Karpas-422 (cell line): ENCODE measurements at regions not wholly inside any gene's neighbourhood (a gene's known extent, or its start where the extent isn't known, plus 50 kb on each side); places are given as distances from the start of the nearest gene placed in this dataset.
"Not testable (repeated sequence)": the region's sequence is repeated elsewhere in the genome, so short reads cannot be mapped to it uniquely, and the experiment has no call there.

Source experiments
- DNase-seq: peaks from one replicate; pipeline ENCODE4 v3.0.0-alpha.2; 2015
- H2AFZ ChIP-seq: fragments of 200-600 bp; sonication (generic); 2 replicates; pipeline ENCODE4 v1.6.1; 2014; ENCODE audit warnings: antibody characterized with exemption, low read length, mixed read lengths
- H3K27ac ChIP-seq: fragments of 200-600 bp; sonication (generic); 2 replicates; pipeline ENCODE4 v1.5.1; 2014; ENCODE audit warnings: mild to moderate bottlenecking, low read length, moderate library complexity
- H3K27me3 ChIP-seq: fragments of 200-600 bp; sonication (generic); 2 replicates; pipeline ENCODE4 v1.6.1; 2014; ENCODE audit warnings: low read length, mixed read lengths
- H3K36me3 ChIP-seq: fragments of 200-600 bp; sonication (generic); 2 replicates; pipeline ENCODE4 v1.6.1; 2014; ENCODE audit warnings: low read length, mixed read lengths; ENCODE audit not compliant: insufficient read depth
- H3K4me1 ChIP-seq: fragments of 200-600 bp; sonication (generic); 2 replicates; pipeline ENCODE4 v1.6.1; 2014; ENCODE audit warnings: mild to moderate bottlenecking, low read length, mixed read lengths
- H3K4me2 ChIP-seq: fragments of 200-600 bp; sonication (generic); 2 replicates; pipeline ENCODE4 v1.6.1; 2014; ENCODE audit warnings: low read length, low read depth, mild to moderate bottlenecking; ENCODE audit not compliant: poor library complexity, severe bottlenecking
- H3K4me3 ChIP-seq: fragments of 200-600 bp; sonication (generic); 2 replicates; pipeline ENCODE4 v1.5.1; 2014; ENCODE audit warnings: mild to moderate bottlenecking, antibody characterized with exemption, low read length, mixed read lengths
- H3K79me2 ChIP-seq: fragments of 200-600 bp; sonication (generic); 2 replicates; pipeline ENCODE4 v1.6.1; 2014; ENCODE audit warnings: mild to moderate bottlenecking, low read length, mixed read lengths
- H3K9ac ChIP-seq: fragments of 200-600 bp; sonication (generic); 2 replicates; pipeline ENCODE4 v1.6.0; 2014; ENCODE audit warnings: low read length
- H3K9me2 ChIP-seq: fragments of 200-600 bp; sonication (generic), shearing (Covaris generic); replicated peaks from 2 replicates; pipeline ENCODE4 v1.6.0; 2014; ENCODE audit warnings: mild to moderate bottlenecking, low read length, moderate library complexity; ENCODE audit not compliant: insufficient read depth
- H3K9me3 ChIP-seq: fragments of 300-700, 200-600 bp; sonication (generic); 2 replicates; pipeline ENCODE4 v1.6.1; 2014; ENCODE audit warnings: low read length, mixed read lengths
- H4K20me1 ChIP-seq: fragments of 200-600 bp; sonication (generic); 2 replicates; pipeline ENCODE4 v1.6.1; 2014; ENCODE audit warnings: mild to moderate bottlenecking, antibody characterized with exemption, low read length, low read depth; ENCODE audit not compliant: insufficient read depth

- Histone ChIP-seq H3K27me3 (no peaks in the 10 kb centered on the region), H3K36me3 (no peaks in the 10 kb centered on the region), H3K4me3 (no peak overlapping the region), H3K79me2 (no peaks in the 10 kb centered on the region), H3K4me1 (no peaks in the 10 kb centered on the region), H3K4me2 (no peak overlapping the region), H4K20me1 (no peaks in the 10 kb centered on the region), H3K27ac (no peak overlapping the region), H3K9ac (no peak overlapping the region), H3K9me2 (no peaks in the 10 kb centered on the region), H3K9me3 (no peaks in the 10 kb centered on the region), H2AFZ (no peak overlapping the region)
- no peak for DNase-seq
Observed at GRCh38 chr9:108746001-108746400, 109.8 kb downstream of the ACTL7B start.

GRCh38 chr9:108744641-108745040, 111.1 kb downstream of the ACTL7B start:
- H3K9ac ChIP-seq: no peak overlapping the region
- H4K20me1 ChIP-seq: no peaks in the 10 kb centered on the region
- H3K4me1 ChIP-seq: no peaks in the 10 kb centered on the region
- H3K36me3 ChIP-seq: no peaks in the 10 kb centered on the region
- no peak overlapping the region for H2AFZ ChIP-seq
- no peaks in the 10 kb centered on the region for H3K9me2 ChIP-seq
- H3K27me3 ChIP-seq: no peaks in the 10 kb centered on the region
- no peak for DNase-seq
- no peak overlapping the region for H3K27ac ChIP-seq
- no peaks in the 10 kb centered on the region for H3K9me3 ChIP-seq
- H3K4me2 ChIP-seq: no peak overlapping the region
- no peak overlapping the region for H3K4me3 ChIP-seq
- H3K79me2 ChIP-seq: no peaks in the 10 kb centered on the region

GRCh38 chr9:108743901-108744371, 111.8 kb downstream of the ACTL7B start:
- H3K4me1 ChIP-seq: no peaks in the 10 kb centered on the region
- H3K4me2 ChIP-seq: no peak overlapping the region
- H2AFZ ChIP-seq: no peak overlapping the region
- H3K9me3 ChIP-seq: no peaks in the 10 kb centered on the region
- no peak overlapping the region for H3K27ac ChIP-seq
- no peak for DNase-seq
- H4K20me1 ChIP-seq: no peaks in the 10 kb centered on the region
- no peak overlapping the region for H3K4me3 ChIP-seq
- H3K9ac ChIP-seq: no peak overlapping the region
- H3K27me3 ChIP-seq: no peaks in the 10 kb centered on the region
- no peaks in the 10 kb centered on the region for H3K36me3 ChIP-seq
- H3K9me2 ChIP-seq: no peaks in the 10 kb centered on the region
- H3K79me2 ChIP-seq: no peaks in the 10 kb centered on the region

GRCh38 chr9:108743416-108743815, 112.4 kb downstream of the ACTL7B start:
- Histone ChIP-seq H2AFZ (no peak overlapping the region), H3K79me2 (no peaks in the 10 kb centered on the region), H3K27me3 (no peaks in the 10 kb centered on the region), H3K36me3 (no peaks in the 10 kb centered on the region), H3K4me3 (no peak overlapping the region), H3K9me3 (no peaks in the 10 kb centered on the region), H3K9me2 (no peaks in the 10 kb centered on the region), H4K20me1 (no peaks in the 10 kb centered on the region), H3K27ac (no peak overlapping the region), H3K4me1 (no peaks in the 10 kb centered on the region), H3K9ac (no peak overlapping the region), H3K4me2 (no peak overlapping the region)
- DNase-seq: no peak

GRCh38 chr9:108742191-108742590, 113.6 kb downstream of the ACTL7B start:
- Histone ChIP-seq H3K27ac (no peak overlapping the region), H3K4me3 (no peak overlapping the region), H3K9me2 (no peaks in the 10 kb centered on the region), H3K4me2 (no peak overlapping the region), H4K20me1 (no peaks in the 10 kb centered on the region), H2AFZ (no peak overlapping the region), H3K79me2 (no peaks in the 10 kb centered on the region), H3K36me3 (no peaks in the 10 kb centered on the region), H3K9ac (no peak overlapping the region), H3K27me3 (no peaks in the 10 kb centered on the region), H3K4me1 (no peaks in the 10 kb centered on the region), H3K9me3 (no peaks in the 10 kb centered on the region)
- DNase-seq: no peak

GRCh38 chr9:108731292-108731691, 124.5 kb downstream of the ACTL7B start:
- H4K20me1 ChIP-seq, DNase-seq, H3K9me3 ChIP-seq, H3K4me3 ChIP-seq, H3K4me1 ChIP-seq, H3K27me3 ChIP-seq, H3K79me2 ChIP-seq, H3K9me2 ChIP-seq, H2AFZ ChIP-seq, H3K9ac ChIP-seq, H3K4me2 ChIP-seq, H3K27ac ChIP-seq, H3K36me3 ChIP-seq: not testable (repeated sequence)

GRCh38 chr9:108727580-108728111, 128.1 kb downstream of the ACTL7B start:
- H3K4me3 ChIP-seq: no peak overlapping the region
- no peaks in the 10 kb centered on the region for H3K27me3 ChIP-seq
- no peaks in the 10 kb centered on the region for H3K79me2 ChIP-seq
- H3K9ac ChIP-seq: no peak overlapping the region
- no peaks in the 10 kb centered on the region for H3K4me1 ChIP-seq
- no peak overlapping the region for H2AFZ ChIP-seq
- H3K4me2 ChIP-seq: no peak overlapping the region
- no peaks in the 10 kb centered on the region for H4K20me1 ChIP-seq
- H3K36me3 ChIP-seq: no peaks in the 10 kb centered on the region
- no peak for DNase-seq
- no peaks in the 10 kb centered on the region for H3K9me3 ChIP-seq
- H3K27ac ChIP-seq: no peak overlapping the region
- H3K9me2 ChIP-seq: no peaks in the 10 kb centered on the region

- no peaks in the 10 kb centered on the region for H4K20me1 ChIP-seq
- no peak for DNase-seq
Observed at GRCh38 chr9:108724652-108725051, 131.1 kb downstream of the ACTL7B start.

GRCh38 chr9:108724122-108724521, 131.7 kb downstream of the ACTL7B start:
- no peaks in the 10 kb centered on the region for H3K27me3 ChIP-seq
- H3K4me1 ChIP-seq: no peaks in the 10 kb centered on the region
- DNase-seq: no peak
- no peaks in the 10 kb centered on the region for H3K9me3 ChIP-seq
- no peaks in the 10 kb centered on the region for H3K9me2 ChIP-seq
- no peak overlapping the region for H3K9ac ChIP-seq
- no peaks in the 10 kb centered on the region for H4K20me1 ChIP-seq
- no peak overlapping the region for H3K4me2 ChIP-seq
- H2AFZ ChIP-seq: no peak overlapping the region
- H3K27ac ChIP-seq: no peak overlapping the region
- no peak overlapping the region for H3K4me3 ChIP-seq
- H3K79me2 ChIP-seq: no peaks in the 10 kb centered on the region
- no peaks in the 10 kb centered on the region for H3K36me3 ChIP-seq

More at GRCh38 chr9:108724652-108725051, 131.1 kb downstream of the ACTL7B start:
- Histone ChIP-seq H3K9ac (no peak overlapping the region), H2AFZ (no peak overlapping the region), H3K9me2 (no peaks in the 10 kb centered on the region), H3K4me1 (no peaks in the 10 kb centered on the region), H3K79me2 (no peaks in the 10 kb centered on the region), H3K27ac (no peak overlapping the region), H3K27me3 (no peaks in the 10 kb centered on the region), H3K4me3 (no peak overlapping the region), H3K4me2 (no peak overlapping the region), H3K9me3 (no peaks in the 10 kb centered on the region), H3K36me3 (no peaks in the 10 kb centered on the region)
